ENCODE measurements at regions not wholly inside any gene's neighbourhood (a gene's known extent, or its start where the extent isn't known, plus 50 kb on each side); places are given as distances from the start of the nearest gene placed in this dataset.
"Not testable (repeated sequence)": the region's sequence is repeated elsewhere in the genome, so short reads cannot be mapped to it uniquely, and the experiment has no call there.

GRCh38 chr4:77308843-77309242 lies 151.8 kb downstream of the CCNG2 start:
- no peak for DNase-seq

GRCh38 chr4:77309496-77309895 lies 152.5 kb downstream of the CCNG2 start:
- DNase-seq: no peak

GRCh38 chr4:77310931-77311330 lies 153.9 kb downstream of the CCNG2 start:
- no peak for DNase-seq

- DNase-seq: no peak
These were observed 157.7 kb downstream of the CCNG2 start for GRCh38 chr4:77314697-77315096.

- no peak for DNase-seq
These were observed 170.1 kb downstream of the CCNG2 start for GRCh38 chr4:77327151-77327550.

- no peak for DNase-seq
These were observed 175.8 kb downstream of the CCNG2 start for GRCh38 chr4:77332696-77333270.

GRCh38 chr4:77336411-77337142 lies 179.6 kb downstream of the CCNG2 start:
- DNase-seq: no peak

- no peak for DNase-seq
These were observed 185.3 kb downstream of the CCNG2 start for GRCh38 chr4:77342170-77342810.

GRCh38 chr4:77344001-77344400 lies 187.0 kb downstream of the CCNG2 start:
- no peak for DNase-seq

GRCh38 chr4:77344784-77345183 lies 187.8 kb downstream of the CCNG2 start:
- DNase-seq: no peak

GRCh38 chr4:77347351-77347966 lies 190.5 kb downstream of the CCNG2 start:
- no peak for DNase-seq

GRCh38 chr4:77348815-77349214 lies 191.8 kb downstream of the CCNG2 start:
- no peak for DNase-seq

GRCh38 chr4:77349364-77349763 lies 192.4 kb downstream of the CCNG2 start:
- no peak for DNase-seq

- no peak for DNase-seq
These were observed 192.8 kb downstream of the CCNG2 start for GRCh38 chr4:77349796-77350195.

- DNase-seq: no peak
These were observed 195.2 kb downstream of the CCNG2 start for GRCh38 chr4:77352192-77352591.

- DNase-seq: not testable (repeated sequence)
These were observed 196.8 kb downstream of the CCNG2 start for GRCh38 chr4:77353724-77354315.

- DNase-seq: no peak
These were observed 197.5 kb downstream of the CCNG2 start for GRCh38 chr4:77354550-77354949.

GRCh38 chr4:77355731-77356130 lies 198.7 kb downstream of the CCNG2 start:
- peak in 1 of 2 donors; percentile 8 for DNase-seq

GRCh38 chr4:77358315-77358928 lies 201.4 kb downstream of the CCNG2 start:
- DNase-seq: peak in 1 of 2 donors; percentile 1

- no peak for DNase-seq
These were observed 203.4 kb downstream of the CCNG2 start for GRCh38 chr4:77360451-77360850.

GRCh38 chr4:77366876-77367275 lies 209.9 kb downstream of the CCNG2 start:
- not testable (repeated sequence) for DNase-seq

GRCh38 chr4:77367638-77368037 lies 210.6 kb downstream of the CCNG2 start:
- no peak for DNase-seq

- DNase-seq: no peak
These were observed 215.4 kb downstream of the CCNG2 start for GRCh38 chr4:77372375-77372774.
